SK-N-MC (cell line): ENCODE measurements at regions not wholly inside any gene's neighbourhood (a gene's known extent, or its start where the extent isn't known, plus 50 kb on each side); places are given as distances from the start of the nearest gene placed in this dataset.

Experiments used
- EZH2 ChIP-seq: fragments of 200-600 bp; sonication (generic); IDR thresholded peaks from one replicate; pipeline ENCODE4 v1.6.1; 2017; ENCODE audit warnings: antibody characterized with exemption
- POLR2AphosphoS5 ChIP-seq: IDR thresholded peaks from 2 replicates; pipeline ENCODE4 v1.6.1; 2012; ENCODE audit warnings: mild to moderate bottlenecking, low read depth, low read length, borderline replicate concordance

GRCh38 chr2:147471126-147471525, 373.7 kb upstream of the ACVR2A start:
- TF ChIP-seq EZH2 (no peak), POLR2AphosphoS5 (no peak)
